CD14-positive monocyte (primary cell): ENCODE measurements at regions not wholly inside any gene's neighbourhood (a gene's known extent, or its start where the extent isn't known, plus 50 kb on each side); places are given as distances from the start of the nearest gene placed in this dataset.
"Not testable (repeated sequence)": the region's sequence is repeated elsewhere in the genome, so short reads cannot be mapped to it uniquely, and the experiment has no call there.

Experiments
- DNase-seq, 3 donors: peaks; one replicate each; pipeline ENCODE4 v3.0.0-alpha.2; 2011 to 2022
- H2AFZ ChIP-seq: 2 replicates; pipeline ENCODE4 v1.6.0; 2012; ENCODE audit warnings: mild to moderate bottlenecking, low read depth, low read length, inconsistent platforms; ENCODE audit not compliant: insufficient read depth, poor library complexity, severe bottlenecking
- H3K27ac ChIP-seq, 2 donors: 1 replicate in 1 of 2; 2 replicates in 1 of 2; pipeline ENCODE4 v1.5.1; 2012 to 2013; ENCODE audit warnings: low read length in 2 of 2, control low read depth in 1 of 2, inconsistent platforms in 1 of 2, low read depth in 1 of 2, mild to moderate bottlenecking in 1 of 2
- H3K27me3 ChIP-seq, 2 donors: one replicate each; pipeline versions ENCODE4 v1.6.0 to v1.6.1; 2011 to 2013; ENCODE audit warnings: low read length in 2 of 2; ENCODE audit not compliant: control insufficient read depth in 2 of 2, insufficient read depth in 2 of 2
- H3K36me3 ChIP-seq, 2 donors: replicated peaks in 1 of 2; 1 replicate in 1 of 2; 2 replicates in 1 of 2; pipeline versions ENCODE4 v1.5.1 to v1.6.1; 2012 to 2013; ENCODE audit warnings: low read length in 2 of 2, control low read depth in 1 of 2, inconsistent platforms in 1 of 2, mild to moderate bottlenecking in 1 of 2; ENCODE audit not compliant: insufficient read depth in 2 of 2, control insufficient read depth in 1 of 2
- H3K4me1 ChIP-seq, 2 donors: 1 replicate in 1 of 2; 2 replicates in 1 of 2; pipeline versions ENCODE4 v1.5.1 to v1.6.1; 2012 to 2013; ENCODE audit warnings: low read length in 2 of 2, control low read depth in 1 of 2, inconsistent platforms in 1 of 2, mild to moderate bottlenecking in 1 of 2, moderate library complexity in 1 of 2; ENCODE audit not compliant: insufficient read depth in 2 of 2, control insufficient read depth in 1 of 2
- H3K4me2 ChIP-seq: replicated peaks from 2 replicates; pipeline ENCODE3; 2012; ENCODE audit warnings: low read length, moderate library complexity, mild to moderate bottlenecking; ENCODE audit not compliant: poor library complexity, severe bottlenecking; ENCODE audit errors: extremely low read depth
- H3K4me3 ChIP-seq, 3 experiments: fragments of 200-600 bp in 1 of 3; sonication (generic) in 1 of 3; replicated peaks in 1 of 3; 1 replicate in 2 of 3; 2 replicates in 1 of 3; pipeline ENCODE4 v1.5.1; 2011 to 2013; ENCODE audit warnings: low read length in 3 of 3, mild to moderate bottlenecking in 3 of 3, control low read depth in 2 of 3, low read depth in 2 of 3, inconsistent platforms in 1 of 3, moderate library complexity in 1 of 3
- H3K79me2 ChIP-seq: 2 replicates; pipeline ENCODE4 v1.6.0; 2012; ENCODE audit warnings: mild to moderate bottlenecking, control low read depth, inconsistent platforms, low read length, moderate library complexity; ENCODE audit not compliant: insufficient read depth
- H3K9ac ChIP-seq: 2 replicates; pipeline ENCODE4 v1.6.0; 2017; ENCODE audit warnings: low read length, mild to moderate bottlenecking; ENCODE audit not compliant: insufficient read depth, poor library complexity, severe bottlenecking
- H3K9me3 ChIP-seq, 2 donors: replicated peaks in 1 of 2; 1 replicate in 1 of 2; 2 replicates in 1 of 2; pipeline versions ENCODE4 v1.5.1 to v1.6.1; 2012 to 2013; ENCODE audit warnings: low read length in 2 of 2, control low read depth in 1 of 2; ENCODE audit not compliant: control insufficient read depth in 1 of 2, insufficient read depth in 1 of 2
- H4K20me1 ChIP-seq: 2 replicates; pipeline ENCODE4 v1.6.0; 2012; ENCODE audit warnings: mild to moderate bottlenecking, low read length, control low read depth, moderate library complexity; ENCODE audit not compliant: insufficient read depth
- H3K27ac Mint-ChIP-seq, 7 donors: one replicate each; pipeline ENCODE4 v1.8.0; 2020; ENCODE audit warnings: mild to moderate bottlenecking in 7 of 7, mixed read lengths in 7 of 7, moderate library complexity in 6 of 7, inconsistent platforms in 2 of 7
- H3K27me3 Mint-ChIP-seq, 3 donors: one replicate each; pipeline ENCODE4 v1.8.0; 2021 to 2022; ENCODE audit warnings: low read depth in 3 of 3, mild to moderate bottlenecking in 3 of 3, mixed read lengths in 3 of 3, moderate library complexity in 3 of 3, inconsistent platforms in 1 of 3
- H3K36me3 Mint-ChIP-seq, 2 donors: one replicate each; pipeline ENCODE4 v1.8.0; 2020; ENCODE audit warnings: mixed read lengths in 2 of 2, inconsistent platforms in 1 of 2, mild to moderate bottlenecking in 1 of 2
- H3K4me1 Mint-ChIP-seq: one replicate; pipeline ENCODE4 v1.8.0; 2020; ENCODE audit warnings: mild to moderate bottlenecking, mixed read lengths
- H3K4me3 Mint-ChIP-seq, 2 donors: one replicate each; pipeline ENCODE4 v1.8.0; 2020; ENCODE audit warnings: mild to moderate bottlenecking in 2 of 2, mixed read lengths in 2 of 2, moderate library complexity in 1 of 2
- H3K9me3 Mint-ChIP-seq, 7 donors: one replicate each; pipeline ENCODE4 v1.8.0; 2020 to 2022; ENCODE audit warnings: mixed read lengths in 7 of 7, mild to moderate bottlenecking in 6 of 7, moderate library complexity in 6 of 7, inconsistent platforms in 2 of 7
- WGBS: methylation state at CpG from one replicate; pipeline ENCODE4 v1.1.5; 2013; ENCODE audit warnings: missing lambda C conversion rate; ENCODE audit not compliant: insufficient coverage; 5-methylcytosine and 5-hydroxymethylcytosine counted together
- intact Hi-C, 2 donors: fragments of 100-400 bp; cut with micrococcal nuclease; formaldehyde crosslinking; loops; one replicate each; pipeline versions ENCODE4 v1.15.0 to v1.15.1; 2023
- TF ChIP-seq, protein P1 (sequence below): fragments of 200-600 bp; IDR thresholded peaks from one replicate; pipeline ENCODE4 v1.8.0; 2022; ENCODE audit warnings: antibody characterized with exemption, mild to moderate bottlenecking

- H3K27ac Mint-ChIP-seq, result no peak overlapping the region
- no peak for DNase-seq
- H4K20me1 ChIP-seq, result no peaks in the 10 kb centered on the region
- H3K9ac ChIP-seq, result no peak overlapping the region
- H3K27ac ChIP-seq, result no peak overlapping the region
- peaks cover 0 to 5% (median 0%) of the 10 kb centered on the region in 7 donors for H3K9me3 Mint-ChIP-seq
- H3K27me3 Mint-ChIP-seq, result peaks cover 0 to 4% (median 3%) of the 10 kb centered on the region in 3 donors
- intact Hi-C loops, result no loop called here
- H3K36me3 ChIP-seq, result no peaks in the 10 kb centered on the region
- H3K4me1 ChIP-seq, result no peaks in the 10 kb centered on the region
- H3K4me1 Mint-ChIP-seq, result no peaks in the 10 kb centered on the region
- no peaks in the 10 kb centered on the region for H3K27me3 ChIP-seq
- no peak overlapping the region for H3K4me2 ChIP-seq
- no peaks in the 10 kb centered on the region for H3K79me2 ChIP-seq
- 86% methylated on average over 1 of the region's 3 CpGs for WGBS
- H3K4me3 Mint-ChIP-seq, result no peak overlapping the region
- TF ChIP-seq, protein P1, sequence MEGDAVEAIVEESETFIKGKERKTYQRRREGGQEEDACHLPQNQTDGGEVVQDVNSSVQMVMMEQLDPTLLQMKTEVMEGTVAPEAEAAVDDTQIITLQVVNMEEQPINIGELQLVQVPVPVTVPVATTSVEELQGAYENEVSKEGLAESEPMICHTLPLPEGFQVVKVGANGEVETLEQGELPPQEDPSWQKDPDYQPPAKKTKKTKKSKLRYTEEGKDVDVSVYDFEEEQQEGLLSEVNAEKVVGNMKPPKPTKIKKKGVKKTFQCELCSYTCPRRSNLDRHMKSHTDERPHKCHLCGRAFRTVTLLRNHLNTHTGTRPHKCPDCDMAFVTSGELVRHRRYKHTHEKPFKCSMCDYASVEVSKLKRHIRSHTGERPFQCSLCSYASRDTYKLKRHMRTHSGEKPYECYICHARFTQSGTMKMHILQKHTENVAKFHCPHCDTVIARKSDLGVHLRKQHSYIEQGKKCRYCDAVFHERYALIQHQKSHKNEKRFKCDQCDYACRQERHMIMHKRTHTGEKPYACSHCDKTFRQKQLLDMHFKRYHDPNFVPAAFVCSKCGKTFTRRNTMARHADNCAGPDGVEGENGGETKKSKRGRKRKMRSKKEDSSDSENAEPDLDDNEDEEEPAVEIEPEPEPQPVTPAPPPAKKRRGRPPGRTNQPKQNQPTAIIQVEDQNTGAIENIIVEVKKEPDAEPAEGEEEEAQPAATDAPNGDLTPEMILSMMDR, result no peak
- no peak overlapping the region for H2AFZ ChIP-seq
- H3K36me3 Mint-ChIP-seq, result no peaks in the 10 kb centered on the region
- no peaks in the 10 kb centered on the region for H3K9me3 ChIP-seq
- H3K4me3 ChIP-seq, result no peak overlapping the region
These were observed 333.4 kb downstream of the INSIG2 start for GRCh38 chr2:118421648-118422047.

GRCh38 chr2:118417406-118418120 lies 329.3 kb downstream of the INSIG2 start:
- H3K36me3 Mint-ChIP-seq, result no peaks in the 10 kb centered on the region
- Histone ChIP-seq H3K79me2 (no peaks in the 10 kb centered on the region), H3K27ac (no peak overlapping the region), H3K9me3 (no peaks in the 10 kb centered on the region), H3K4me3 (no peak overlapping the region), H3K36me3 (no peaks in the 10 kb centered on the region), H3K27me3 (no peaks in the 10 kb centered on the region), H2AFZ (no peak overlapping the region), H3K4me2 (no peak overlapping the region), H3K9ac (no peak overlapping the region), H4K20me1 (no peaks in the 10 kb centered on the region), H3K4me1 (no peaks in the 10 kb centered on the region)
- peaks cover 0 to 5% (median 3%) of the 10 kb centered on the region in 7 donors for H3K9me3 Mint-ChIP-seq
- H3K27ac Mint-ChIP-seq, result no peak overlapping the region
- TF ChIP-seq, protein P1, result no peak
- WGBS, result 100% methylated on average over 1 of the region's 3 CpGs
- no peak for DNase-seq
- H3K27me3 Mint-ChIP-seq, result peaks cover 0 to 1% (median 0%) of the 10 kb centered on the region in 3 donors
- no peak overlapping the region for H3K4me3 Mint-ChIP-seq
- no peaks in the 10 kb centered on the region for H3K4me1 Mint-ChIP-seq
- intact Hi-C loops, result no loop called here

DNA sequence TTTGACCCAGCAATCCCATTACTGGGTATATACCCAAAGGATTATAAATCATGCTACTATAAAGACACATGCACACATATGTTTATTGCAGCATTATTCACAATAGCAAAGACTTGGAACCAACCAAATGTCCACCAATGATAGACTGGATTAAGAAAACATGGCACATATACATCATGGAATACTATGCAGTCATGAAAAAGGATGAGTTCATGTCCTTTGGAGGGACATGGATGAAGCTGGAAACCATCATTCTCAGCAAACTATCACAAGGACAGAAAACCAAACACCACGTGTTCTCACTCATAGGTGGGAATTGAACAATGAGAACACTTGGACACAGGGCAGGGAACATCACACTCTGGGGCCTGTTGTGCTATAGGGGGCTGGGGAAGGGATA lies 326.9 kb downstream of the INSIG2 start:
- intact Hi-C loops, H3K27ac Mint-ChIP-seq, H3K27me3 Mint-ChIP-seq, H3K4me2 ChIP-seq, H3K36me3 ChIP-seq, H2AFZ ChIP-seq, H3K79me2 ChIP-seq, H3K4me3 ChIP-seq, DNase-seq, H4K20me1 ChIP-seq, H3K36me3 Mint-ChIP-seq, H3K9me3 ChIP-seq, H3K27ac ChIP-seq, H3K9ac ChIP-seq, H3K4me1 ChIP-seq, H3K27me3 ChIP-seq, H3K4me1 Mint-ChIP-seq, H3K4me3 Mint-ChIP-seq, H3K9me3 Mint-ChIP-seq: not testable (repeated sequence)
- WGBS, result no CpG with 5 or more reads among the region's 1 CpG
